ENCODE measurements at regions not wholly inside any gene's neighbourhood (a gene's known extent, or its start where the extent isn't known, plus 50 kb on each side); places are given as distances from the start of the nearest gene placed in this dataset.
A peak's percentile ranks its signal among the peaks of the same experiment; 100 is the strongest.

- no peak for DNase-seq (ENCODE audit: low spot score)
Observed at GRCh38 chr15:98420837-98421236, 227.5 kb upstream of the IGF1R start.

GRCh38 chr15:98421419-98422129, 226.8 kb upstream of the IGF1R start:
- peak; percentile 68 for DNase-seq (ENCODE audit: low spot score)

GRCh38 chr15:98422130-98422478, 226.2 kb upstream of the IGF1R start:
- DNase-seq (ENCODE audit: low spot score), result no peak

- DNase-seq (ENCODE audit: low spot score), result no peak
Observed at GRCh38 chr15:98425173-98425572, 223.2 kb upstream of the IGF1R start.

GRCh38 chr15:98427321-98427720, 221.0 kb upstream of the IGF1R start:
- DNase-seq (ENCODE audit: low spot score), result no peak

- DNase-seq (ENCODE audit: low spot score), result peak; percentile 78
Observed at GRCh38 chr15:98428253-98428989, 219.9 kb upstream of the IGF1R start.

- DNase-seq (ENCODE audit: low spot score), result no peak
Observed at GRCh38 chr15:98431171-98431570, 217.2 kb upstream of the IGF1R start.

- no peak for DNase-seq (ENCODE audit: low spot score)
Observed at GRCh38 chr15:98433346-98433745, 215.0 kb upstream of the IGF1R start.

- DNase-seq (ENCODE audit: low spot score), result no peak
Observed at GRCh38 chr15:98433856-98434255, 214.5 kb upstream of the IGF1R start.

GRCh38 chr15:98437752-98438151, 210.6 kb upstream of the IGF1R start:
- DNase-seq (ENCODE audit: low spot score), result no peak

GRCh38 chr15:98438326-98438725, 210.0 kb upstream of the IGF1R start:
- DNase-seq (ENCODE audit: low spot score), result no peak

GRCh38 chr15:98438907-98439306, 209.4 kb upstream of the IGF1R start:
- no peak for DNase-seq (ENCODE audit: low spot score)

- DNase-seq (ENCODE audit: low spot score), result no peak
Observed at GRCh38 chr15:98439523-98439942, 208.8 kb upstream of the IGF1R start.

GRCh38 chr15:98440917-98441316, 207.4 kb upstream of the IGF1R start:
- DNase-seq (ENCODE audit: low spot score), result no peak

GRCh38 chr15:98441599-98441998, 206.7 kb upstream of the IGF1R start:
- no peak for DNase-seq (ENCODE audit: low spot score)

- peak; percentile 74 for DNase-seq (ENCODE audit: low spot score)
Observed at GRCh38 chr15:98442379-98442833, 205.9 kb upstream of the IGF1R start.

- DNase-seq (ENCODE audit: low spot score), result no peak
Observed at GRCh38 chr15:98442901-98443300, 205.4 kb upstream of the IGF1R start.

GRCh38 chr15:98443526-98443925, 204.8 kb upstream of the IGF1R start:
- DNase-seq (ENCODE audit: low spot score), result no peak

- DNase-seq (ENCODE audit: low spot score), result no peak
Observed at GRCh38 chr15:98444138-98444537, 204.2 kb upstream of the IGF1R start.

GRCh38 chr15:98445315-98445714, 203.0 kb upstream of the IGF1R start:
- DNase-seq (ENCODE audit: low spot score), result no peak

- DNase-seq (ENCODE audit: low spot score), result no peak
Observed at GRCh38 chr15:98446083-98446482, 202.3 kb upstream of the IGF1R start.

GRCh38 chr15:98447069-98447468, 201.3 kb upstream of the IGF1R start:
- DNase-seq (ENCODE audit: low spot score), result no peak

GRCh38 chr15:98451236-98451635, 197.1 kb upstream of the IGF1R start:
- DNase-seq (ENCODE audit: low spot score), result no peak
